Coronary artery (tissue), 2 donors: ENCODE measurements at regions not wholly inside any gene's neighbourhood (a gene's known extent, or its start where the extent isn't known, plus 50 kb on each side); places are given as distances from the start of the nearest gene placed in this dataset.

Experiments used
- DNase-seq: peaks from one replicate; pipeline ENCODE4 v3.0.0-alpha.2; 2017; ENCODE audit warnings: low spot score
- H3K27ac ChIP-seq, 2 donors: fragments of 200-600 bp; sonication (generic); one replicate each; pipeline ENCODE4 v1.5.1; 2016 to 2019
- H3K4me3 ChIP-seq: fragments of 200-600 bp; sonication (generic); 2 replicates; pipeline ENCODE4 v1.5.1; 2016; ENCODE audit warnings: mild to moderate bottlenecking, moderate library complexity
- CTCF ChIP-seq: fragments of 200-600 bp; sonication (generic); IDR thresholded peaks from one replicate; pipeline ENCODE4 v1.5.1; 2019; ENCODE audit warnings: antibody characterized with exemption

- Histone ChIP-seq H3K4me3 (no peak overlapping the region), H3K27ac (no peak overlapping the region)
- no peak for DNase-seq
- TF ChIP-seq CTCF: no peak
Measured at GRCh38 chr7:10571759-10572158, 401.9 kb upstream of the PHF14 start.

GRCh38 chr7:10577866-10578374 lies 395.8 kb upstream of the PHF14 start:
- no peak overlapping the region for H3K27ac ChIP-seq
- DNase-seq: no peak
- TF ChIP-seq CTCF: no peak

GRCh38 chr7:10579561-10579960 lies 394.1 kb upstream of the PHF14 start:
- TF ChIP-seq CTCF: no peak
- H3K27ac ChIP-seq: no peak overlapping the region
- DNase-seq: no peak
- H3K4me3 ChIP-seq: no peak overlapping the region

More at GRCh38 chr7:10577866-10578374, 395.8 kb upstream of the PHF14 start:
- H3K4me3 ChIP-seq: no peak overlapping the region

GRCh38 chr7:10584886-10585285 lies 388.8 kb upstream of the PHF14 start:
- H3K4me3 ChIP-seq: no peak overlapping the region
- no peak for DNase-seq
- no peak for TF ChIP-seq CTCF
- no peak overlapping the region for H3K27ac ChIP-seq

GRCh38 chr7:10588084-10588483 lies 385.6 kb upstream of the PHF14 start:
- TF ChIP-seq CTCF: no peak
- H3K4me3 ChIP-seq: no peak overlapping the region
- no peak overlapping the region for H3K27ac ChIP-seq
- no peak for DNase-seq

- DNase-seq: no peak
- no peak for TF ChIP-seq CTCF
- no peak overlapping the region for H3K4me3 ChIP-seq
- no peak overlapping the region for H3K27ac ChIP-seq
Measured at GRCh38 chr7:10592604-10593003, 381.1 kb upstream of the PHF14 start.

- no peak for DNase-seq
- no peak for TF ChIP-seq CTCF
- Histone ChIP-seq H3K27ac (no peak overlapping the region), H3K4me3 (no peak overlapping the region)
Measured at GRCh38 chr7:10593080-10593479, 380.6 kb upstream of the PHF14 start.
